Peyer's patch (tissue), 4 donors: ENCODE measurements at regions not wholly inside any gene's neighbourhood (a gene's known extent, or its start where the extent isn't known, plus 50 kb on each side); places are given as distances from the start of the nearest gene placed in this dataset.

ENCODE experiments used
- DNase-seq, 3 donors: peaks; one replicate each; pipeline ENCODE4 v3.0.0-alpha.2; 2017 to 2019
- H3K27ac ChIP-seq, 4 donors: fragments of 200-600 bp; sonication (generic); one replicate each; pipeline ENCODE4 v1.5.1; 2016 to 2019
- H3K27me3 ChIP-seq, 2 donors: fragments of 200-600 bp; sonication (generic); one replicate each; pipeline ENCODE4 v1.5.1; 2019
- H3K36me3 ChIP-seq, 3 donors: fragments of 200-600 bp; sonication (generic); one replicate each; pipeline ENCODE4 v1.5.1; 2016 to 2019
- H3K4me1 ChIP-seq, 4 donors: fragments of 200-600 bp; sonication (generic); one replicate each; pipeline ENCODE4 v1.5.1; 2016 to 2019
- H3K4me3 ChIP-seq, 4 donors: fragments of 200-600 bp; sonication (generic); 1 replicate in 3 of 4; 2 replicates in 1 of 4; pipeline ENCODE4 v1.5.1; 2016 to 2019; ENCODE audit warnings: mild to moderate bottlenecking in 1 of 4
- H3K9me3 ChIP-seq, 4 donors: fragments of 200-600 bp; sonication (generic); one replicate each; pipeline ENCODE4 v1.5.1; 2016 to 2019; ENCODE audit warnings: mild to moderate bottlenecking in 1 of 4
- POLR2A ChIP-seq, 2 donors: fragments of 450-650 bp; IDR thresholded peaks; one replicate each; pipeline ENCODE4 v1.5.1; 2017; ENCODE audit warnings: antibody characterized with exemption in 2 of 2, mild to moderate bottlenecking in 2 of 2, moderate library complexity in 2 of 2
- TF ChIP-seq, protein P1 (sequence below), 6 experiments: fragments of 450-650 bp in 4 of 6; fragments of 200-600 bp in 2 of 6; sonication (generic) in 1 of 6; IDR thresholded peaks; one replicate each; pipeline ENCODE4 v1.5.1; 2017 to 2019; ENCODE audit warnings: antibody characterized with exemption in 6 of 6, mild to moderate bottlenecking in 3 of 6, moderate library complexity in 1 of 6

DNA sequence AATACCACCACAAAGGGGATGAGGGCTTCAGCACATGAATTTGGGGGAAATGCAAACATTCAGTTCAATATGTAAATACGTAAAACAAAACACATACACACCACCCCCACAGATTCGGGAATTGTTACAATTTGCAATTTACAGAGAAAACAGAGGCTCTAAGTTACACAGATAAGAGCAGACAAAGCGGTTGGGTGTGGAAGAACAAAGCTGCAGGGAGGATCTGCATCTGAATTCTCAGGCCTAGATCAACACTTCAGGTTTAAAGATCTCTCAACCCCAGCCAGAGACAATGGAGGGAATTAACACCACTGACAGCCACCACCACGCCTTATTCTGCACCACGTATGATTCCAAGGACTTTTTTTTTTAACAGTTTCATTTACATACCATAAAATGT, 375.5 kb downstream of the BCL11B start:
- DNase-seq, result no peak
- Histone ChIP-seq H3K36me3 (no peaks in the 10 kb centered on the region), H3K4me3 (no peak overlapping the region), H3K9me3 (no peaks in the 10 kb centered on the region), H3K4me1 (no peaks in the 10 kb centered on the region), H3K27me3 (no peaks in the 10 kb centered on the region), H3K27ac (no peak overlapping the region)
- TF ChIP-seq, protein P1, sequence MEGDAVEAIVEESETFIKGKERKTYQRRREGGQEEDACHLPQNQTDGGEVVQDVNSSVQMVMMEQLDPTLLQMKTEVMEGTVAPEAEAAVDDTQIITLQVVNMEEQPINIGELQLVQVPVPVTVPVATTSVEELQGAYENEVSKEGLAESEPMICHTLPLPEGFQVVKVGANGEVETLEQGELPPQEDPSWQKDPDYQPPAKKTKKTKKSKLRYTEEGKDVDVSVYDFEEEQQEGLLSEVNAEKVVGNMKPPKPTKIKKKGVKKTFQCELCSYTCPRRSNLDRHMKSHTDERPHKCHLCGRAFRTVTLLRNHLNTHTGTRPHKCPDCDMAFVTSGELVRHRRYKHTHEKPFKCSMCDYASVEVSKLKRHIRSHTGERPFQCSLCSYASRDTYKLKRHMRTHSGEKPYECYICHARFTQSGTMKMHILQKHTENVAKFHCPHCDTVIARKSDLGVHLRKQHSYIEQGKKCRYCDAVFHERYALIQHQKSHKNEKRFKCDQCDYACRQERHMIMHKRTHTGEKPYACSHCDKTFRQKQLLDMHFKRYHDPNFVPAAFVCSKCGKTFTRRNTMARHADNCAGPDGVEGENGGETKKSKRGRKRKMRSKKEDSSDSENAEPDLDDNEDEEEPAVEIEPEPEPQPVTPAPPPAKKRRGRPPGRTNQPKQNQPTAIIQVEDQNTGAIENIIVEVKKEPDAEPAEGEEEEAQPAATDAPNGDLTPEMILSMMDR (IDR thresholded peaks at IDR 0.05), result no peak
- no peak for TF ChIP-seq POLR2A (IDR thresholded peaks at IDR 0.05)

DNA sequence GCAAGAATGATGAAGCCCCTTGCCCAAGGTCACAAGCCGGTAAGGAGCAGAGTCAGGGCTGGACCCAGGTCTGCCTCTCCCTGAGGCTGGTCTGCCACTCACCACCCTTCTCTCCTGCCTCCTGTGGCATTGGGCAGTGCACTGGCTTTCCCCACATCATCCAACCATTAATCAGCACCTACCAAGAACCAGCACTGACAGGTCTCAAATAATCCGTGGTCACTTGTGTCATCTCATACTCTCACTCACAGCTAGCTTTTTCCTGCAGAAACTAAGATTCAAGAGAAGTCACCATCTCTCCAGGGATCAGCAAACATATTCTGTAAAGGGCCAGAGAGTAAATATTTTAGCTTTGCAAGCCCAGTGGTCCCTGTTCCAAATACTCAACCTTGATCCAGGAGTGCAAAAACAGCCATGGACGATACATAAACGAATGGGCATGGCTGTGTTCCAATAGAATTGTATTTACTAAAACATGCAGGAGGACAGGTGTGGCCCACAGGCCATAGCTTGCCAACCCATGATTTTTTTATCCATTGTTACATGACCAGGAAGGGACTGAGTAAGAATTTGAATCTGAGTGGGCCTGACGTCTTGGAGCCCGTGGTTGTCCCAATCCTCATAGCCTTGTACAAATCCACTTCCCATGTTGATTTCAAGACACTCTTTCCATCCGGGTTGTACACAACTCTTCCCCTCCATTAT, 374.2 kb downstream of the BCL11B start:
- Histone ChIP-seq H3K4me3 (no peak overlapping the region), H3K4me1 (no peaks in the 10 kb centered on the region), H3K27ac (no peak overlapping the region), H3K27me3 (no peaks in the 10 kb centered on the region), H3K36me3 (no peaks in the 10 kb centered on the region), H3K9me3 (no peaks in the 10 kb centered on the region)
- DNase-seq, result peak in 1 of 3 donors; percentile 18
- TF ChIP-seq, protein P1 (IDR thresholded peaks at IDR 0.05), result no peak
- no peak for TF ChIP-seq POLR2A (IDR thresholded peaks at IDR 0.05)

DNA sequence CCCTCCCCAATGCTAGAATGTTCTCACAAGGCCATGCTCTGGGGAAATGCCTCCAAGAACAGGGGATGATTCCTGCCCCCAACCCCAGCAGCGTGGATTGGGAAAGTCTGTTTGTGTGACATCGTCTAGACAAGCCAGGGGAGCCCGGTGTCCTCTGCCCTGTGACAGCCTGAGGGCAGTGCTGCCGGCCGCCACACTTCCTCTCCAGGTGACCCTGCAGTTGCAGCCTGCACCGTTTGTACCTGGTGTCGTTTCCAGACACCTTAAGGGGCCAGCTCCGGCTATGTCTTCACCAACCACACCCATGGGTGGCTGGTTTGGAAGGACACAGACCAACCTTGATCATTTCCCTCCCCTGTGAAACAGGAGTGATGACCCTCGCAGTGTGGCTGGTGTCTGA, 372.6 kb downstream of the BCL11B start:
- H3K27me3 ChIP-seq, result no peaks in the 10 kb centered on the region
- H3K9me3 ChIP-seq, result no peaks in the 10 kb centered on the region
- no peak overlapping the region for H3K27ac ChIP-seq
- H3K4me3 ChIP-seq, result no peak overlapping the region
- H3K36me3 ChIP-seq, result no peaks in the 10 kb centered on the region
- peak in 1 of 3 donors; percentile 32 for DNase-seq
- no peaks in the 10 kb centered on the region for H3K4me1 ChIP-seq
- TF ChIP-seq, protein P1 (IDR thresholded peaks at IDR 0.05), result no peak
- TF ChIP-seq POLR2A (IDR thresholded peaks at IDR 0.05), result no peak

DNA sequence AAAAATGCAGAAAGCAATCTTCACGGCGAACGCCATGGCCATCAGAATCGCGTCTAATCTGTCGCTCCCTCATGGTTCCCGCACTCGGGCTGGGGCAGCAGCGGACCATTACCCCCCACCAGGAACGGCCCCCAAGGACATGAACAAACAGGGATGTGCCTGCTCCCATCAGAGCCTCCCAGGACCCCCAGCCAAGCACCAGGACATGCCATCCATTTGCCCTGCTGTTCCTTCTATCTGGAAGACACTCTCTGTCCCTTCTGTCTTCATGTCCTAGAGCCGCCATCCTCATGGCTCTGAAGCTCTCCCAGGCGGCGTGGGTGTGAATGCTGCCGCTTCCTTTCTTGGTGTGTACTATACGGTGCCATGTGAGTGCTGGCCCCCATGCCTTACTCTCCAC, 371.8 kb downstream of the BCL11B start:
- DNase-seq, result peak in 1 of 3 donors; percentile 39

DNA sequence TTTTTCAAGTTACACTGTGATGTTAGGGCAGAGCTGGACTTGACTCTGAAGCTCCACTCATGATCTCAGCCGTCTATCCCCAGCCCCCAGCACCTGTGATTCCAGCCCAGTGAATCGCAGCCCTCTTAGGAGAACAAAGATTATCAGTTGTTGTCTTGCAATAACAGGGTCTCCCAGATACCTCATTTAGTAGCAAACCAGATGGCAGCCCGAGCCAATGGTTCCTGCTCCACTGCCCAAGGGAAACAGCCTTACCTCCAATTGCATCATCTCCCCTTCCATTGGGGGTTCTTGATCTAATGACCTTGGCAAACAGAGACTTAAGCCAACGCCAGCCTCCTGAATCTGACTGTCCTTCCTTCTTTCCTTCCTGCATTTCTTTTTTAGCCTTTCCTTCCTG, 371.2 kb downstream of the BCL11B start:
- H3K27me3 ChIP-seq, result no peaks in the 10 kb centered on the region
- no peak overlapping the region for H3K27ac ChIP-seq
- H3K36me3 ChIP-seq, result no peaks in the 10 kb centered on the region
- no peaks in the 10 kb centered on the region for H3K4me1 ChIP-seq
- no peak for TF ChIP-seq POLR2A (IDR thresholded peaks at IDR 0.05)
- TF ChIP-seq, protein P1 (IDR thresholded peaks at IDR 0.05), result no peak
- no peak overlapping the region for H3K4me3 ChIP-seq
- no peaks in the 10 kb centered on the region for H3K9me3 ChIP-seq
- DNase-seq, result peak in 1 of 3 donors; percentile 17

More for the DNA sequence above, 371.8 kb downstream of the BCL11B start:
- TF ChIP-seq, protein P1 (IDR thresholded peaks at IDR 0.05), result no peak
- TF ChIP-seq POLR2A (IDR thresholded peaks at IDR 0.05), result no peak
- no peak overlapping the region for H3K4me3 ChIP-seq
- no peaks in the 10 kb centered on the region for H3K27me3 ChIP-seq
- no peaks in the 10 kb centered on the region for H3K36me3 ChIP-seq
- H3K4me1 ChIP-seq, result no peaks in the 10 kb centered on the region
- H3K9me3 ChIP-seq, result no peaks in the 10 kb centered on the region
- no peak overlapping the region for H3K27ac ChIP-seq
